Type B pancreatic cell (in vitro differentiated cells): ENCODE measurements at regions not wholly inside any gene's neighbourhood (a gene's known extent, or its start where the extent isn't known, plus 50 kb on each side); places are given as distances from the start of the nearest gene placed in this dataset.

Experiments used
- DNase-seq: peaks from one replicate; pipeline ENCODE4 v3.0.0; 2021; ENCODE audit warnings: mixed read lengths; ENCODE audit not compliant: unreplicated experiment; ENCODE audit errors: extremely low spot score
- H3K27ac Mint-ChIP-seq: 2 replicates; pipeline ENCODE4 v1.8.0; 2021; ENCODE audit warnings: mild to moderate bottlenecking, mixed read lengths
- H3K27me3 Mint-ChIP-seq: 2 replicates; pipeline ENCODE4 v1.8.0; 2021; ENCODE audit warnings: mixed read lengths
- H3K36me3 Mint-ChIP-seq: 2 replicates; pipeline ENCODE4 v1.8.0; 2021; ENCODE audit warnings: mixed read lengths
- H3K4me1 Mint-ChIP-seq: one replicate; pipeline ENCODE4 v1.8.0; 2021; ENCODE audit warnings: mixed read lengths; ENCODE audit not compliant: unreplicated experiment
- H3K4me3 Mint-ChIP-seq: 2 replicates; pipeline ENCODE4 v1.8.0; 2021; ENCODE audit warnings: mild to moderate bottlenecking, mixed read lengths
- H3K9me3 Mint-ChIP-seq: 2 replicates; pipeline ENCODE4 v1.8.0; 2021; ENCODE audit warnings: mixed read lengths
- CTCF ChIP-seq: fragments of 200-600 bp; sonication (generic); conservative IDR thresholded peaks from 2 replicates; pipeline ENCODE4 v1.5.0; 2021; ENCODE audit warnings: antibody characterized with exemption, mild to moderate bottlenecking

- Mint-ChIP-seq H3K36me3 (no peaks in the 10 kb centered on the region), H3K4me3 (no peak overlapping the region), H3K9me3 (no peaks in the 10 kb centered on the region), H3K4me1 (no peaks in the 10 kb centered on the region), H3K27me3 (no peaks in the 10 kb centered on the region), H3K27ac (no peak overlapping the region)
- DNase-seq: no peak
- TF ChIP-seq CTCF: no peak
Observed at GRCh38 chrX:4978613-4979012, 1250.1 kb downstream of the NLGN4X start.

DNA sequence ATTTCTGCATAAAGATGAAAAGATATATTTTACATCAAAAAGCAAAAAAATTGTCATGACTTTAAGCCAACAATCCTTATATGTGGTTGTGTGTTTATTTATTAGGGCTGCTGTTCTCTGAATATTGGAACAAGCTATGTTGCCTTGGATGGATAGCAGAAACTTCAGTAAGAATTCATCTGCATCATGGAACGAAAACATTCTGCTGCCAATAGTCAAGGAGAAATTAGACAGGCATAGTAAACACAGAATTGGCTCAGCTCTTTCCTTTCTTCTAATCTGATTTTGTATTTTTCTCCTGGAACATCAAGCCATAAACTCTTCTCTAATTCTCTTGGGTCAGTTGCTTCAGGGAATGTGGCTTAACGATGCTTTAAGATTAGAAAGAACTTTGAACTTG lies 1257.0 kb downstream of the NLGN4X start:
- H3K9me3 Mint-ChIP-seq: no peaks in the 10 kb centered on the region
- no peak overlapping the region for H3K4me3 Mint-ChIP-seq
- H3K4me1 Mint-ChIP-seq: no peaks in the 10 kb centered on the region
- H3K36me3 Mint-ChIP-seq: no peaks in the 10 kb centered on the region
- no peak overlapping the region for H3K27ac Mint-ChIP-seq
- no peak for DNase-seq
- no peak for TF ChIP-seq CTCF
- no peaks in the 10 kb centered on the region for H3K27me3 Mint-ChIP-seq

DNA sequence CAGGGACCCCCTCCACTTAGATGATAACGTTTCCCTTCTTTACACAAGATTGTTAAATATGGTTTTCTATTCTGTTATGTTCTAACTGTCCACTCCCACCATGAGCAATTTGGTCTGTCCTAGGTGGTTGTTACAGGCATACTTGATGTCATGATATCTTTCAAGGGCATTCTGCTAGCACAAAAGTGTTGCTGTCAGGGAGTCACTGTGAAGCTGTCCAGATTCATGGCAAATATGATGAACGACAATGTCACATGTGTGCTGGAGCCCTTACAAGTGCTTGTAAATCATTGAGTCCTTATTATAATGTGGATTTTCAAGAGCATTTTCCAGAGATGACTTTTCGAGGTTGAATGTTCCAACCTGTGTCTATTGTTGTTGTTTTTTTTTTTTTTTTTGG lies 1250.7 kb upstream of the PRKX start:
- no peaks in the 10 kb centered on the region for H3K36me3 Mint-ChIP-seq
- H3K4me3 Mint-ChIP-seq: no peak overlapping the region
- no peaks in the 10 kb centered on the region for H3K27me3 Mint-ChIP-seq
- H3K4me1 Mint-ChIP-seq: no peaks in the 10 kb centered on the region
- TF ChIP-seq CTCF: no peak
- no peaks in the 10 kb centered on the region for H3K9me3 Mint-ChIP-seq
- H3K27ac Mint-ChIP-seq: no peak overlapping the region
- DNase-seq: no peak

DNA sequence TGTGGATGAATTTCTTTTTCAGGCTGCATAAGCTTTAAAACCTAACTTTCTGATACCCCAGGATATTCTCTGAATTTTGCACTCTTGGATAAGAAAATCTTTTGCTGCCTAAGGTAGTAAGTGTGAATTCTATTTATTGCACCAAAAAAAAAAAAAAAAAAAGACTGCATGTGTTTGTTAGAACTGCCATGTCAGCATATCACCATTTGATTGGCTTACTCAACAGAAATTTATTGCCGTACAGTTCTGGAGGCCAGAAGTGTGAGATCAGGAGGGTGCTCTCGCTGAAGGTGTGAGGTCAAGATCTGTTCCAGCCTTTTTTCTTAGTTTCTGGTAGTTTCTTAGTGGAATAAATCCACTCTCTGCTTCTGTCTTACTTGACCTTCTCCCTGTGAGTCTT lies 1250.0 kb upstream of the PRKX start:
- no peaks in the 10 kb centered on the region for H3K36me3 Mint-ChIP-seq

GRCh38 chrX:4944767-4945166 lies 1231.3 kb upstream of the PRKX start:
- no peak for TF ChIP-seq CTCF
- no peak for DNase-seq
- Mint-ChIP-seq H3K4me3 (no peak overlapping the region), H3K4me1 (no peaks in the 10 kb centered on the region), H3K36me3 (no peaks in the 10 kb centered on the region), H3K9me3 (peaks cover 4% of the 10 kb centered on the region), H3K27me3 (no peaks in the 10 kb centered on the region), H3K27ac (no peak overlapping the region)

More for the DNA sequence above, 1250.0 kb upstream of the PRKX start:
- TF ChIP-seq CTCF: no peak
- Mint-ChIP-seq H3K27me3 (no peaks in the 10 kb centered on the region), H3K9me3 (no peaks in the 10 kb centered on the region), H3K27ac (no peak overlapping the region), H3K4me1 (no peaks in the 10 kb centered on the region), H3K4me3 (no peak overlapping the region)
- no peak for DNase-seq

- no peak for DNase-seq
- Mint-ChIP-seq H3K36me3 (no peaks in the 10 kb centered on the region), H3K27me3 (no peaks in the 10 kb centered on the region), H3K9me3 (peaks cover 5% of the 10 kb centered on the region), H3K4me3 (no peak overlapping the region), H3K27ac (no peak overlapping the region), H3K4me1 (no peaks in the 10 kb centered on the region)
- no peak for TF ChIP-seq CTCF
Observed at GRCh38 chrX:4936315-4936714, 1222.9 kb upstream of the PRKX start.
